Astrocyte (in vitro differentiated cells and primary cell): ENCODE measurements at regions not wholly inside any gene's neighbourhood (a gene's known extent, or its start where the extent isn't known, plus 50 kb on each side); places are given as distances from the start of the nearest gene placed in this dataset.

Experiments used
- DNase-seq: peaks from one replicate; pipeline ENCODE4 v3.0.0-alpha.2; 2010; ENCODE audit warnings: low read depth
- FAIRE-seq: peaks from 2 replicates; lab custom pipeline; 2011; peaks lifted over from hg19 to GRCh38; lab: Jason Lieb, UNC
- H2AFZ ChIP-seq: 2 replicates; pipeline ENCODE4 v1.6.0; 2012; ENCODE audit warnings: low read depth, low read length, inconsistent platforms
- H3K27ac ChIP-seq: 2 replicates; pipeline ENCODE4 v1.5.1; 2011; ENCODE audit warnings: low read depth, low read length, inconsistent platforms
- H3K27me3 ChIP-seq: 2 replicates; pipeline ENCODE4 v1.6.0; 2011; ENCODE audit warnings: low read length, inconsistent platforms; ENCODE audit not compliant: insufficient read depth
- H3K36me3 ChIP-seq: 2 replicates; pipeline ENCODE4 v1.5.1; 2011; ENCODE audit warnings: low read length, inconsistent platforms; ENCODE audit not compliant: insufficient read depth
- H3K4me1 ChIP-seq: 2 replicates; pipeline ENCODE4 v1.5.1; 2011; ENCODE audit warnings: low read length, inconsistent platforms; ENCODE audit not compliant: insufficient read depth
- H3K4me2 ChIP-seq: 2 replicates; pipeline ENCODE4 v1.6.0; 2012; ENCODE audit warnings: low read length, inconsistent platforms
- H3K4me3 ChIP-seq: 2 replicates; pipeline ENCODE4 v1.5.1; 2011; ENCODE audit warnings: low read depth, mild to moderate bottlenecking, low read length, inconsistent platforms; ENCODE audit not compliant: insufficient read depth
- H3K79me2 ChIP-seq: 2 replicates; pipeline ENCODE4 v1.6.0; 2012; ENCODE audit warnings: mild to moderate bottlenecking, low read length, inconsistent platforms; ENCODE audit not compliant: insufficient read depth
- H3K9ac ChIP-seq: 2 replicates; pipeline ENCODE4 v1.6.0; 2012; ENCODE audit warnings: mild to moderate bottlenecking, low read length, inconsistent platforms
- H3K9me3 ChIP-seq: 2 replicates; pipeline ENCODE4 v1.5.1; 2012; ENCODE audit warnings: low read depth, mild to moderate bottlenecking, low read length, inconsistent platforms; ENCODE audit not compliant: insufficient read depth
- H4K20me1 ChIP-seq: 2 replicates; pipeline ENCODE4 v1.6.0; 2012; ENCODE audit warnings: low read length, inconsistent platforms; ENCODE audit not compliant: insufficient read depth
- H3K27ac Mint-ChIP-seq: one replicate; pipeline ENCODE4 v1.8.0; 2021; ENCODE audit warnings: mild to moderate bottlenecking, mixed read lengths; ENCODE audit not compliant: unreplicated experiment
- H3K27me3 Mint-ChIP-seq: one replicate; pipeline ENCODE4 v1.8.0; 2021; ENCODE audit warnings: low read depth, mixed read lengths; ENCODE audit not compliant: unreplicated experiment
- H3K36me3 Mint-ChIP-seq: one replicate; pipeline ENCODE4 v1.8.0; 2021; ENCODE audit warnings: low read depth, mixed read lengths; ENCODE audit not compliant: unreplicated experiment
- H3K4me1 Mint-ChIP-seq: one replicate; pipeline ENCODE4 v1.8.0; 2021; ENCODE audit warnings: low read depth, mixed read lengths; ENCODE audit not compliant: unreplicated experiment
- H3K4me3 Mint-ChIP-seq: one replicate; pipeline ENCODE4 v1.8.0; 2021; ENCODE audit warnings: mild to moderate bottlenecking, moderate library complexity, mixed read lengths; ENCODE audit not compliant: unreplicated experiment
- H3K9me3 Mint-ChIP-seq: one replicate; pipeline ENCODE4 v1.8.0; 2021; ENCODE audit warnings: mild to moderate bottlenecking, mixed read lengths; ENCODE audit not compliant: unreplicated experiment
- CTCF ChIP-seq: IDR thresholded peaks from 2 replicates; pipeline ENCODE4 v1.5.1; 2011; ENCODE audit warnings: low read depth, mild to moderate bottlenecking, inconsistent platforms, low read length, moderate library complexity; ENCODE audit not compliant: insufficient read depth
- EZH2 ChIP-seq: IDR thresholded peaks from 2 replicates; pipeline ENCODE4 v1.6.1; 2012; ENCODE audit warnings: mild to moderate bottlenecking, low read length, inconsistent platforms; ENCODE audit not compliant: insufficient read depth

GRCh38 chr2:126506786-126507185 is 149.2 kb upstream of the GYPC start:
- Histone ChIP-seq H3K9ac (no peak overlapping the region), H3K27me3 (no peaks in the 10 kb centered on the region), H3K9me3 (no peaks in the 10 kb centered on the region), H3K79me2 (no peaks in the 10 kb centered on the region), H3K27ac (no peak overlapping the region), H4K20me1 (no peaks in the 10 kb centered on the region), H3K4me1 (no peaks in the 10 kb centered on the region), H2AFZ (no peak overlapping the region), H3K4me2 (no peak overlapping the region), H3K4me3 (no peak overlapping the region), H3K36me3 (no peaks in the 10 kb centered on the region)
- Mint-ChIP-seq H3K9me3 (no peaks in the 10 kb centered on the region), H3K4me1 (peaks cover 3% of the 10 kb centered on the region), H3K27me3 (no peaks in the 10 kb centered on the region), H3K36me3 (no peaks in the 10 kb centered on the region), H3K4me3 (no peak overlapping the region), H3K27ac (no peak overlapping the region)
- TF ChIP-seq EZH2 (no peak), CTCF (no peak)
- no peak for FAIRE-seq
- DNase-seq, result no peak

- no peak overlapping the region for H3K4me3 ChIP-seq
- Mint-ChIP-seq H3K9me3 (no peaks in the 10 kb centered on the region), H3K27ac (no peak overlapping the region), H3K4me1 (peaks cover 3% of the 10 kb centered on the region), H3K27me3 (no peaks in the 10 kb centered on the region), H3K4me3 (no peak overlapping the region), H3K36me3 (no peaks in the 10 kb centered on the region)
- no peak overlapping the region for H3K9ac ChIP-seq
- DNase-seq (no peak), FAIRE-seq (no peak)
- H3K36me3 ChIP-seq, result no peaks in the 10 kb centered on the region
- no peaks in the 10 kb centered on the region for H4K20me1 ChIP-seq
- TF ChIP-seq EZH2, result no peak
- no peak for TF ChIP-seq CTCF
- H3K27me3 ChIP-seq, result no peaks in the 10 kb centered on the region
- no peak overlapping the region for H3K4me2 ChIP-seq
- H3K27ac ChIP-seq, result no peak overlapping the region
- H3K4me1 ChIP-seq, result no peaks in the 10 kb centered on the region
- no peaks in the 10 kb centered on the region for H3K79me2 ChIP-seq
- H2AFZ ChIP-seq, result no peak overlapping the region
- no peaks in the 10 kb centered on the region for H3K9me3 ChIP-seq
Measured at GRCh38 chr2:126507425-126507911, 148.5 kb upstream of the GYPC start.

GRCh38 chr2:126510356-126510755 is 145.6 kb upstream of the GYPC start:
- H2AFZ ChIP-seq, result no peak overlapping the region
- Mint-ChIP-seq H3K36me3 (no peaks in the 10 kb centered on the region), H3K9me3 (peaks cover 4% of the 10 kb centered on the region), H3K27ac (peak overlapping the region; percentile 29), H3K4me3 (no peak overlapping the region), H3K27me3 (no peaks in the 10 kb centered on the region), H3K4me1 (peaks cover 11% of the 10 kb centered on the region)
- H3K27me3 ChIP-seq, result no peaks in the 10 kb centered on the region
- TF ChIP-seq CTCF (no peak), EZH2 (no peak)
- no peaks in the 10 kb centered on the region for H4K20me1 ChIP-seq
- H3K4me1 ChIP-seq, result no peaks in the 10 kb centered on the region
- no peak for DNase-seq
- no peak overlapping the region for H3K4me3 ChIP-seq
- H3K36me3 ChIP-seq, result no peaks in the 10 kb centered on the region
- H3K27ac ChIP-seq, result no peak overlapping the region
- H3K9ac ChIP-seq, result no peak overlapping the region
- no peaks in the 10 kb centered on the region for H3K9me3 ChIP-seq
- H3K79me2 ChIP-seq, result no peaks in the 10 kb centered on the region
- no peak overlapping the region for H3K4me2 ChIP-seq
- no peak for FAIRE-seq
